ENCODE measurements at regions not wholly inside any gene's neighbourhood (a gene's known extent, or its start where the extent isn't known, plus 50 kb on each side); places are given as distances from the start of the nearest gene placed in this dataset.

GRCh38 chr2:18492721-18493120 is 67.7 kb downstream of the RDH14 start:
- TF ChIP-seq CTCF (IDR thresholded peaks at IDR 0.05) (no peak), POLR2A (IDR thresholded peaks at IDR 0.05) (no peak), POLR2AphosphoS5 (IDR thresholded peaks at IDR 0.05) (no peak)

Data from breast epithelium (tissue), 3 donors.